ENCODE measurements at regions not wholly inside any gene's neighbourhood (a gene's known extent, or its start where the extent isn't known, plus 50 kb on each side); places are given as distances from the start of the nearest gene placed in this dataset.

- 89 to 94% methylated on average over 10 of the region's 12 CpGs for WGBS, 2 experiments (ENCODE audit: insufficient coverage in 2 of 2)
- H3K36me3 ChIP-seq (ENCODE audit: control insufficient read depth, insufficient read depth, low read length) = no peaks in the 10 kb centered on the region
- peaks cover 4% of the 10 kb centered on the region for H3K4me1 ChIP-seq (ENCODE audit: control insufficient read depth, insufficient read depth, low read length, poor library complexity, severe bottlenecking)
- H3K9me3 ChIP-seq (ENCODE audit: control insufficient read depth, low read length) = no peaks in the 10 kb centered on the region
- no peak overlapping the region for H3K4me3 ChIP-seq (ENCODE audit: extremely low read depth, insufficient read depth, low read length, poor library complexity, severe bottlenecking)
- H3K27ac ChIP-seq (ENCODE audit: low read depth, low read length, severe bottlenecking) = no peak overlapping the region
These were observed 290.8 kb downstream of the MED10 start for GRCh38 chr5:6087576-6087975.

GRCh38 chr5:6086871-6087270 is 291.5 kb downstream of the MED10 start:
- WGBS, 2 experiments (ENCODE audit: insufficient coverage in 2 of 2) = 100% methylated on average over 3 of the region's 4 CpGs; no CpG with 5 or more reads in 1 of the 2 experiments
- no peaks in the 10 kb centered on the region for H3K9me3 ChIP-seq (ENCODE audit: control insufficient read depth, low read length)
- no peaks in the 10 kb centered on the region for H3K36me3 ChIP-seq (ENCODE audit: control insufficient read depth, insufficient read depth, low read length)
- no peak overlapping the region for H3K27ac ChIP-seq (ENCODE audit: low read depth, low read length, severe bottlenecking)
- peaks cover 8% of the 10 kb centered on the region for H3K4me1 ChIP-seq (ENCODE audit: control insufficient read depth, insufficient read depth, low read length, poor library complexity, severe bottlenecking)
- H3K4me3 ChIP-seq (ENCODE audit: extremely low read depth, insufficient read depth, low read length, poor library complexity, severe bottlenecking) = no peak overlapping the region

GRCh38 chr5:6085341-6085860 is 292.9 kb downstream of the MED10 start:
- H3K4me1 ChIP-seq (ENCODE audit: control insufficient read depth, insufficient read depth, low read length, poor library complexity, severe bottlenecking) = peaks cover 8% of the 10 kb centered on the region
- no peaks in the 10 kb centered on the region for H3K9me3 ChIP-seq (ENCODE audit: control insufficient read depth, low read length)
- no peak overlapping the region for H3K27ac ChIP-seq (ENCODE audit: low read depth, low read length, severe bottlenecking)
- WGBS, 2 experiments (ENCODE audit: insufficient coverage in 2 of 2) = 79 to 92% methylated on average over 4 of the region's 9 CpGs
- H3K4me3 ChIP-seq (ENCODE audit: extremely low read depth, insufficient read depth, low read length, poor library complexity, severe bottlenecking) = no peak overlapping the region
- H3K36me3 ChIP-seq (ENCODE audit: control insufficient read depth, insufficient read depth, low read length) = no peaks in the 10 kb centered on the region

GRCh38 chr5:6084836-6085235 is 293.5 kb downstream of the MED10 start:
- no peaks in the 10 kb centered on the region for H3K9me3 ChIP-seq (ENCODE audit: control insufficient read depth, low read length)
- H3K27ac ChIP-seq (ENCODE audit: low read depth, low read length, severe bottlenecking) = no peak overlapping the region
- WGBS, 2 experiments (ENCODE audit: insufficient coverage in 2 of 2) = no CpG with 5 or more reads among the region's 2 CpGs
- peaks cover 8% of the 10 kb centered on the region for H3K4me1 ChIP-seq (ENCODE audit: control insufficient read depth, insufficient read depth, low read length, poor library complexity, severe bottlenecking)
- H3K4me3 ChIP-seq (ENCODE audit: extremely low read depth, insufficient read depth, low read length, poor library complexity, severe bottlenecking) = no peak overlapping the region
- H3K36me3 ChIP-seq (ENCODE audit: control insufficient read depth, insufficient read depth, low read length) = no peaks in the 10 kb centered on the region

- no peak overlapping the region for H3K27ac ChIP-seq (ENCODE audit: low read depth, low read length, severe bottlenecking)
- no peak overlapping the region for H3K4me3 ChIP-seq (ENCODE audit: extremely low read depth, insufficient read depth, low read length, poor library complexity, severe bottlenecking)
- H3K9me3 ChIP-seq (ENCODE audit: control insufficient read depth, low read length) = no peaks in the 10 kb centered on the region
- WGBS, 2 experiments (ENCODE audit: insufficient coverage in 2 of 2) = 93 to 97% methylated on average over 8 of the region's 8 CpGs
- H3K36me3 ChIP-seq (ENCODE audit: control insufficient read depth, insufficient read depth, low read length) = no peaks in the 10 kb centered on the region
- H3K4me1 ChIP-seq (ENCODE audit: control insufficient read depth, insufficient read depth, low read length, poor library complexity, severe bottlenecking) = peaks cover 8% of the 10 kb centered on the region
These were observed 294.0 kb downstream of the MED10 start for GRCh38 chr5:6084376-6084775.

GRCh38 chr5:6083311-6083978 is 294.9 kb downstream of the MED10 start:
- Histone ChIP-seq H3K27ac (ENCODE audit: low read depth, low read length, severe bottlenecking) (no peak overlapping the region), H3K36me3 (ENCODE audit: control insufficient read depth, insufficient read depth, low read length) (no peaks in the 10 kb centered on the region), H3K4me3 (ENCODE audit: extremely low read depth, insufficient read depth, low read length, poor library complexity, severe bottlenecking) (no peak overlapping the region), H3K9me3 (ENCODE audit: control insufficient read depth, low read length) (no peaks in the 10 kb centered on the region), H3K4me1 (ENCODE audit: control insufficient read depth, insufficient read depth, low read length, poor library complexity, severe bottlenecking) (peaks cover 8% of the 10 kb centered on the region)
- WGBS, 2 experiments (ENCODE audit: insufficient coverage in 2 of 2) = 67 to 76% methylated on average over 4 to 9 of the region's 11 CpGs

- Histone ChIP-seq H3K27ac (ENCODE audit: low read depth, low read length, severe bottlenecking) (no peak overlapping the region), H3K4me1 (ENCODE audit: control insufficient read depth, insufficient read depth, low read length, poor library complexity, severe bottlenecking) (peaks cover 8% of the 10 kb centered on the region), H3K36me3 (ENCODE audit: control insufficient read depth, insufficient read depth, low read length) (no peaks in the 10 kb centered on the region), H3K4me3 (ENCODE audit: extremely low read depth, insufficient read depth, low read length, poor library complexity, severe bottlenecking) (no peak overlapping the region), H3K9me3 (ENCODE audit: control insufficient read depth, low read length) (no peaks in the 10 kb centered on the region)
- 60 to 90% methylated on average over 1 to 2 of the region's 2 CpGs for WGBS, 2 experiments (ENCODE audit: insufficient coverage in 2 of 2)
These were observed 295.7 kb downstream of the MED10 start for GRCh38 chr5:6082685-6083084.

GRCh38 chr5:6081727-6082210 is 296.6 kb downstream of the MED10 start:
- Histone ChIP-seq H3K9me3 (ENCODE audit: control insufficient read depth, low read length) (no peaks in the 10 kb centered on the region), H3K36me3 (ENCODE audit: control insufficient read depth, insufficient read depth, low read length) (no peaks in the 10 kb centered on the region), H3K4me1 (ENCODE audit: control insufficient read depth, insufficient read depth, low read length, poor library complexity, severe bottlenecking) (peaks cover 8% of the 10 kb centered on the region), H3K4me3 (ENCODE audit: extremely low read depth, insufficient read depth, low read length, poor library complexity, severe bottlenecking) (no peak overlapping the region), H3K27ac (ENCODE audit: low read depth, low read length, severe bottlenecking) (no peak overlapping the region)
- 74 to 86% methylated on average over 1 to 2 of the region's 4 CpGs for WGBS, 2 experiments (ENCODE audit: insufficient coverage in 2 of 2)

GRCh38 chr5:6080930-6081726 is 297.2 kb downstream of the MED10 start:
- whole genome bisulfite sequencing, 2 experiments (ENCODE audit: insufficient coverage in 2 of 2) = 78% methylated on average over 9 to 10 of the region's 10 CpGs
- no peak overlapping the region for H3K4me3 ChIP-seq (ENCODE audit: extremely low read depth, insufficient read depth, low read length, poor library complexity, severe bottlenecking)
- H3K4me1 ChIP-seq (ENCODE audit: control insufficient read depth, insufficient read depth, low read length, poor library complexity, severe bottlenecking) = peaks cover 8% of the 10 kb centered on the region
- no peaks in the 10 kb centered on the region for H3K36me3 ChIP-seq (ENCODE audit: control insufficient read depth, insufficient read depth, low read length)
- no peak overlapping the region for H3K27ac ChIP-seq (ENCODE audit: low read depth, low read length, severe bottlenecking)
- H3K9me3 ChIP-seq (ENCODE audit: control insufficient read depth, low read length) = no peaks in the 10 kb centered on the region

GRCh38 chr5:6080436-6080835 is 297.9 kb downstream of the MED10 start:
- no peaks in the 10 kb centered on the region for H3K9me3 ChIP-seq (ENCODE audit: control insufficient read depth, low read length)
- WGBS, 2 experiments (ENCODE audit: insufficient coverage in 2 of 2) = 87 to 95% methylated on average over 3 to 5 of the region's 7 CpGs
- no peak overlapping the region for H3K4me3 ChIP-seq (ENCODE audit: extremely low read depth, insufficient read depth, low read length, poor library complexity, severe bottlenecking)
- H3K27ac ChIP-seq (ENCODE audit: low read depth, low read length, severe bottlenecking) = no peak overlapping the region
- no peaks in the 10 kb centered on the region for H3K36me3 ChIP-seq (ENCODE audit: control insufficient read depth, insufficient read depth, low read length)
- peaks cover 8% of the 10 kb centered on the region for H3K4me1 ChIP-seq (ENCODE audit: control insufficient read depth, insufficient read depth, low read length, poor library complexity, severe bottlenecking)

Measured in mesodermal cell (in vitro differentiated cells).